ENCODE measurements at regions not wholly inside any gene's neighbourhood (a gene's known extent, or its start where the extent isn't known, plus 50 kb on each side); places are given as distances from the start of the nearest gene placed in this dataset.

DNA sequence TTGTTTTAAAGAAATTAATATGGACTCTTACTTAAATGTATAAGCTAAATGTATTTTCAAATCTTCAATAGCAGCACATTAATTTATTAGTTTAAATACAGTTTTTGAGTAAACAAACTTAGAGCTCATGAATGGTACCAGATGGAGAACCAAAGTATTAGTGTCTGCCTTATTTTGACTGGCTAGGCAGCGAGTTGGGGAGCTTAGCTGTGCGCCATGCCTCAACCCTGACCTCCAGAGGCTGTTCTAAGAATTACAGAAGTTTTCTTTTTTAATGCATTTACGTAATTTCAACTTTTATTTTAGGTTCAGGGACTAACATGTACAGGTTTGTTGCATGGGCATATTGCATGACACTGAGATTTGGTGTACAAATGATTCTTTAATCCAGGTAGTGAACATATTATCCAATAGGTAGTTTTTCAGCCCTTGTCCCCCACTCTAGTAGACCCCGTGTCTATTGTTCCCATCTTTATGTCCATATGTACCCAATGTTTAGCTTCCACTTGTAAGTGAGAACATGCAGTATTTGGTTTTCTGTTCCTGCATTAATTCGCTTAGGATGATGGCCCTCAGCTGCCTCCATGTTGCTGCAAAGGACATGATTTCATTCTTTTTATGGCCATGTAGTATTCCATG, 166.8 kb downstream of the IQUB start:
- TF ChIP-seq, protein P1, sequence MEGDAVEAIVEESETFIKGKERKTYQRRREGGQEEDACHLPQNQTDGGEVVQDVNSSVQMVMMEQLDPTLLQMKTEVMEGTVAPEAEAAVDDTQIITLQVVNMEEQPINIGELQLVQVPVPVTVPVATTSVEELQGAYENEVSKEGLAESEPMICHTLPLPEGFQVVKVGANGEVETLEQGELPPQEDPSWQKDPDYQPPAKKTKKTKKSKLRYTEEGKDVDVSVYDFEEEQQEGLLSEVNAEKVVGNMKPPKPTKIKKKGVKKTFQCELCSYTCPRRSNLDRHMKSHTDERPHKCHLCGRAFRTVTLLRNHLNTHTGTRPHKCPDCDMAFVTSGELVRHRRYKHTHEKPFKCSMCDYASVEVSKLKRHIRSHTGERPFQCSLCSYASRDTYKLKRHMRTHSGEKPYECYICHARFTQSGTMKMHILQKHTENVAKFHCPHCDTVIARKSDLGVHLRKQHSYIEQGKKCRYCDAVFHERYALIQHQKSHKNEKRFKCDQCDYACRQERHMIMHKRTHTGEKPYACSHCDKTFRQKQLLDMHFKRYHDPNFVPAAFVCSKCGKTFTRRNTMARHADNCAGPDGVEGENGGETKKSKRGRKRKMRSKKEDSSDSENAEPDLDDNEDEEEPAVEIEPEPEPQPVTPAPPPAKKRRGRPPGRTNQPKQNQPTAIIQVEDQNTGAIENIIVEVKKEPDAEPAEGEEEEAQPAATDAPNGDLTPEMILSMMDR (IDR thresholded peaks at IDR 0.05) = peak; percentile 45 to 71 (median 62)
- TF ChIP-seq POLR2A (IDR thresholded peaks at IDR 0.05) = no peak

Measured in heart left ventricle (tissue), 13 donors.